Nucleus accumbens (tissue), 56 donors: ENCODE measurements at regions not wholly inside any gene's neighbourhood (a gene's known extent, or its start where the extent isn't known, plus 50 kb on each side); places are given as distances from the start of the nearest gene placed in this dataset.

Experiments
- DNase-seq, 56 donors: peaks; one replicate each; lab custom pipeline; 2025; lab: John Stamatoyannopoulos, UW

DNA sequence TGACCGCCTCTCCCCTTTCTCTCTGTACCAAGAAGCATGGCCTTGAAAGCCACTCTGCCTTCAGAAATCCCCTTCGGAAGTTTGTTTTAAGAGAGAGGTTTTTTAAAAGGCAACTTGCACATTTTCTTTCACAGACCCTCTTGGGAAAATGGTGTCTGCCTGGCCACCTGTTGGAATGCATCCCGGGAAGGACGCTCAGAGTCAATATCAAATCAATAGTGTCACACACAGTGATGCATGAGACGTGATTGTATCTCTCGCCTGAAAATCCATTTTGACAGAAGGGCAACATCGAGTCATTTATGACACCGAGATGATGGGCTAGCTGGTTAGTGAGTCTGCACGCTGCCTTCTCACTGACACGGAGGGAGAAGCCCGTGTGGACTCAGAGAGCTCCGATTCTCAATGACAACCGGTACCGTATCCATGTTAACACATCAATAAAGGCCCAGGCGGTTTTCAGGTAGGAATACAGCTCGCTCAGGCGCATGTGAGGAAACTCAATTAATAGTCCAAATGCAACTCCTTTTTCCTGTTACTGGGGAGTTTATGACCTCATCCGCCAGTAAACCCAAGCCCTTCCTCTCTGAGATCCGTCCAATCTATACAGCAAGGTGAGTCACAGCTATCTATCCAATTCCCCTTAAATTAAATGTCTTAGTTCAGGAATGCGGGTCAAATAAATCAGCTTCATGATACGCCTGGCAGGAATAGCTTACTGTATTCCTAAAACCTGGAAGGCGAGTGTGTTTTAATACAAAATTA, 621.5 kb upstream of the MKI67 start:
- DNase-seq = no peak

DNA sequence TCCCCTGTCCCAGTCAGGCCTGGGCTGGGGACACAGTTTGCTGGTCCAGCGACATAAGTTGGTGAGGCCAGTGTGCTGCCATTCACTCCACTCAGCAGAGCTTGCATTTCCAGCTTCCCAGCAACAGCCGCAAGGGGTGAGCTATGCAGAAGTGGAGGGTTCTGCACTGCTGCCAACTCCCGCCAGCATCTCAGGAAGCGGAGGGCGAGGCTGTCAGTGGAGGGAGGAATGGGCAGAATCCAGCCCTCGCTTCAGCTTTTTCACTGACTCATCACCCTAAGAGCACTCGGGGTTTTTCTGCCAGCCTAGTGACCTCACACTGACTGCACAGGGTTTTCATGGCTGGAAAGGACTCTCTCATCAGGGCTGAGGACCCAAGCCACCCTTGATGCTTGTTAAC, 625.1 kb upstream of the MKI67 start:
- DNase-seq = peak in 4 of 56 donors; percentile 4 to 45 (median 6)

DNA sequence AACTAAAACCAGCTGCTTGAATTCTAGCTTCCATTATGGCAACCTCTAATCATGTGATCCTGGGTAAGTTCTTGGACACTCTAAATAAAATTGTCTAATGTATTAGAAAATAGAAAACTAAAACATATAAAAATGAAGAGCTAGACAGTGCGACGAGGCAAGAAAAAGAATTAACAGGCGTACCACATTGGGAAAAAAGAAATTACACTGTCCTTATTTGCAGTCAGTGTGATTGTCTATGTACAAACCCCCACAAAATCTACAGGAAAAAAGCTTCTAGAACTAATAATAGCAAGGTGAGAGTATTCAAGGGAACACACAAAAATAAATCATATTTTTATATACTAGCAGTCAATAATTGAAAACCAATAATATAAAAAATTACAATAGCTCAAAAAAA, 625.6 kb upstream of the MKI67 start:
- DNase-seq = no peak

DNA sequence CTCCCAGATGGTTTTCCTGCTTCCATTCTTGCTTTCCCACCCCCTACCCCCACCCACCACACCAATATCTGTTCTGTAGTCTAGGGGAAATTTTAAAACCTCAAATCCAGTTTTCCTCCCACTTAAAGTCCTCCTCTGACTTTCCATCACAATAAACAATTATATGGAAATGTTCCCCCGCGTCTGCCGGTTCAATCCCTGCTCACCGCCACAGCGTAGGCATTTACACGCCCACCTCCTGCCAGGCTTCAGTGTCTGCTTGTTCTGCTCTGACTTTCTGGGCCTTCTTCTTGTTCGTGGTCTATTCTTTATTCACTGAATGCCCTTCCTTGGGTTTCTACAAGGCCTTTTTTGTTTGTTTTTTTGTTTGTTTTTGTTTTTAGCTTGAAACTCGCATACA, 633.0 kb upstream of the MKI67 start:
- peak in 25 of 56 donors; percentile 4 to 72 (median 15) for DNase-seq

DNA sequence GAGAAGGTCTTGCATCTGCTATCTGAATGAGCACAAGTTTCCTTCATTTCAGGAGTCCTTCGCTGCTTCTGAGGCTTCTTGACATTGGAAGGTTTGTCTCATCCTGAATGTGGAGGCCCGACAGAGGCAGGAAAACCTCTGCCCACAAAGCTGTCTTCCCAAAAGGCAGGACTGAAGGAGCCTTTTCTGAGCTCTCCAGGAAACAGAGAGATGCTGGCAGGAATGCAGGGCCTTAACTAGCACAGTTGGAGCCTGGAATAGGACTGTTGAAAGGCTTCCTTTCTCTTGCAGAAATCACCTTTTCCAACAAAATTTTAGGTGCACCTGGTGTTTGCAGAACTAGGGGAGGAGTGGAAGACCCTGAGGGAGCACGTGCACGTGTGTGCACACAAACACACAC, 637.4 kb upstream of the MKI67 start:
- peak in 1 of 56 donors; percentile 4 for DNase-seq

DNA sequence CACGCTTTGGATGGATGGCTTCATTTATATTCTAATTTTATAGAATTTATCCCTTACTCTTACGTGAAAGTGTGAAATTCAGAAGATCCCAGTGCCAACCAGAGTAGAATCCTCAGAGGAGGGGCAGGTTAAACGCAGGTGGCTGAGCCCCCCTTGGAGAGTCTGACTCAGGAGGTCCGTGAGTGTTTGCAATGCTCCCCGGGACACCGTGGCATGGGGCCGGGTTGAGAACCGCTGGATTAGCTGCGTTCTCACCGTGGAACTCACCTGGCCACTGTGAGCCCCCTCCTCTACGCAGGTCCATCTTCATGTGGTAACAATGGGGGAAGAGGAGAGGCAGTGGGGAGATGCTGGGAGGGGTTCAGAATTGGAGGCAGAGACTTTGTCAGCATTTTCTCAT, 638.0 kb upstream of the MKI67 start:
- DNase-seq = no peak

DNA sequence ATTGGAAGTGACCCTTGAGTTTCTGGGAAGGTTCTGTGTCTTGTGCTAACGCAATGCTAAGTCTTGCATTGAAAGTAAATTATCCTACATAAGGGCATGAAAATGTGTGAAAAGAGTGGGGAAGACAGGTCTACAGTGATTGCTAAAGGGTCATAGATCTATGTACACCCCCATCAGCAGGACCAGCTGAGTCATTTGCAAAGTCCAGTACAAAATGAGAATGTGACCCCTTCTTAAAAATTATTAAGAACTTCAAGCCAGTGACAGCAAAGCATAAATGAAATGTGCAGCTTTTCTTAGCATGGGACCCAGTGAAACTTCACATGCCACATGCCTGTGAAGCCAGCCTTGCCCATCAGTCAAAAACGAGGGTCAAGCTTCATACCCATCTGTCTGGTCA, 640.7 kb upstream of the MKI67 start:
- DNase-seq = no peak

DNA sequence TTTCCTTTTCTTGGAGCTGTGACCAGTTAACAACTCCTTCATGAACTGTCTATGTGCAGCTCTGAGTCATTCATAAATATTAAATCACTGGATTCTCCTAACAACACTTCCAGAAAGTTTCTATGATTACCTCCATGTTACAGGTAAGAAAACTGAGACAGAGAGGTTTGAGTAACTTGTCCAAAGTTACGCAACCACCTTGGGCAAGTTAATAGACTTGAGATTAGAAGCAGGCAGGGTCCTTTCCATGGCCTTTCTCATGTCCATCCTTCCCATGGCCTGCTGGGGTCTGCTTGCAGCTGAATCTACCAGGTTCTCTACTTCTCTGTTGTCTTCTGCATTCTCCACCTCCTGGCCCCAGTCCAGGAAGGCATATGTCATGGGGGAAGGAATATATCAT, 648.8 kb upstream of the MKI67 start:
- no peak for DNase-seq

DNA sequence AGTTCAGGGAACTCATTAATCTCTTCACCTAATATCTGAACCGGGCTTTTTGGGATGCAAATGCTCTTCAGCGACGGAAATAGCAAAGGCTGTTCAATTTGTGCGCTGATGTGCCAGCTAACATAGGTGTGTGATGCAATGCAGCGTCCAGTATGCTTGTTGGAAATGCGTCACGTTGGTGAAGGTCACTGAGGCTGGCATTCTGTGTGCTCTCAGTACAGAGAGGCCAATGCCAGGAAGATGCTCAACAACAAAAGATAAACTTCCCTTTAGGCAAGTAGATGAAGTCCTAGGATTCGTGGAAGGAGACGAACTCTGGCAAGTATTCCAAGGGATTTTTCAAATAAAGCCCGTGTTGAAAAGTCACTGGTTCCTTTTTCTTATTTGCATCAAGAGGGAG, 649.5 kb upstream of the MKI67 start:
- DNase-seq = no peak

DNA sequence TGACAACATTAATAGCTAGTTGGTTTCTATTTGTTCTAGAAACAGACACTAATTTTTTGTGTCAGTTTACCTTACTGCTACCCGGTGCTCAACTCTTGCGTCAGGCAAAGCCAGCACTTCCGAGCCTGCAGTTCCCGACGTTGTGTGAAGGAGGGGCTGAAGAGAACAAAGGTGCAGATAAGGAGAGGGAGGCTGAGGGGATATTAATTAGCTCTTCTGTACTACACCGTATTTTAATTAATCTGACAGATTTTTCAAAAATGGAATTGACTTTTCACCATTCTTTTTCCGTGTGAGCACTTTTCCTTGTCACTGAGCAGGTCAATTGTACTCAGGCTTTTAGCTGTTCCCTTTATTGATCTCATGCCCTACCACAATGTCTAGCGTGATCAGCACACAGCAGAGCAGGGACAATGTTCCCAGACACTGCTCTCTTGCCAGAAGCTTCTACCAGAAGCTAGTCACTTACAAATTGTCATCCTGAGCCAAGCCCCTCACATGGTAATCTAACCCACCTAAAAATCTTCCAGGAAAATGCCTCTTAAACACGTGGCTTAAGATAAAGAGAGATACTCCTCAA, 650.5 kb upstream of the MKI67 start:
- DNase-seq = no peak

DNA sequence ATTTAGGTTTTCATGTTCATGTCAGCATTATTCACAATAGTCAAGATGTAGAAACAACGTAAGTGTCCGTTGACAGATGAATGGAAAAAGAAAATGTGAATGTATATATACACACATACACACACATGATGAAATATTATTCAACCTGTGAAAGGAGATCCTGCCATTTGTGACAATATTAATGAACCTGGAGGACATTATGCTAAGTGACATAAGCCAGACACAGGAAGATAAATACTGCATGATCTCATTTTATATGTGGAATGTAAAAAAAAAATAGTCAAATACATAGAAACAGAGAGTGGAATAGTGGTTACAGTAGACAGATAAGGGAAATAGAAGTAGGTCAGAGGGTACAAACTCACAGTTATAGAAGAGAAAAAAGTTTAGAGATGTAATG, 651.1 kb upstream of the MKI67 start:
- DNase-seq = no peak

DNA sequence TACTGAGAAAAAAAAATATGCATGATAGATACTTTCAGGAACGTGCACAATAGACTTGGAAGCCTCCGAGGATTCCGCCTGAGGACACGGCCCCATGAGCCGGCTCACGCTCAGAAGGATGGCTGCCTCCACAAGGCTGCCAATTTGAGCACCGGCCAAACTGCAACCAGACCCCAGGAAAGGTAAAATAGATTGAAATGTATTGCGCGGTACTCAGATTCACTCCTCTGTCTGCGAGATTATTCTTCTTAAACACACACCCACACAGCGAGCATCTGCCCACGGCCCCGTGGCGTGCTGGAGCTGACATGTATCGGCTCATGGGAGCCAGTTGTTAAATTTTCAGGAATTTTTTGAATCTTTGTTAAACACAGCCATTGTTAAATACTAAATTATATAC, 653.2 kb upstream of the MKI67 start:
- peak in 10 of 56 donors; percentile 1 to 25 (median 6) for DNase-seq

DNA sequence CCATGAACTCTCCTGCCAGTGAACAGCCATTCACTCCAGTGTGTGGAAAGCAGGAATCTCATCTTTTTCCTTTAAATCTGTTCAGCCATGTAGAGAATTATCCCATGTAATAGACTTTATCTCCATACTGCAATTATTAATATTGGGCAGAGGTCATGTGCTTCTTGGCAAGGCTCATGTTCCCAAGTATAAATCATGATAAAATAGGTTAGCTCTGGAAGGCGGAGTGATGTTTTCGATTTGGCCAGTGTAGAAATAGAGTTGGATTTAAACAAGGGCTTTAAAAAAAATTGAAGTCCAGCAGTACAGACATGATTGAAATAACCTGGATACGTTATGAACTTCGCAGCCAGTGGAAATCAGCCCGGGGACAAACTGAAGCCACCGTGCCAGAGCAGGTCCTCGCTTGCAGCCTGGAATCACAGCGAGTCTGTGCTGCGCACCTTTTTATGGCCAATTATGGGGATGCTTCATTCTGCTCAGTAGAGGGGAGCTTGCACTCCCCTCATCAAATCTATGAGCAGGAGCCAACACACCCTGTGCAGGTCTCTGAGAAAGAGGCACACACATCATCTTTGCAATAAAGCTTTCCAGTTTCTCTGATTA, 654.0 kb upstream of the MKI67 start:
- DNase-seq = no peak

DNA sequence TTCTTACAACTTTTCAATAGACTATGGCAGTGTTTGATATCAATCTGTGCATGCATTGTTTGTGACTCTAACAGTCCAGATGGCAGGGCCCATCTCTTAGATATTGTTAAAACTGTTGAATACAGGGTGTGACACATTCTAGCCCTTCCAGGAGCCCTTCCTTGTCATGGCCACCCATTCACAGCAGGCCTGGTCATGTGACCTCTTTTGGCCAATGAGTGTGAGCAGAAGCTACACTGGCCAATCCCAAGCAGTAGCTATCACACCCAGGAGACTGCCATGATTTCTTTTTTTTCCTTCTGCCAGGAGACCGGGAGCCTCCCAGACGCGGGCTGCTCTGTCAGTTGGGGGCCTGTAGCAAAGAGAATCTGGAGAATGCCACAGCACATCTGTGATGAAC, 655.4 kb upstream of the MKI67 start:
- no peak for DNase-seq

DNA sequence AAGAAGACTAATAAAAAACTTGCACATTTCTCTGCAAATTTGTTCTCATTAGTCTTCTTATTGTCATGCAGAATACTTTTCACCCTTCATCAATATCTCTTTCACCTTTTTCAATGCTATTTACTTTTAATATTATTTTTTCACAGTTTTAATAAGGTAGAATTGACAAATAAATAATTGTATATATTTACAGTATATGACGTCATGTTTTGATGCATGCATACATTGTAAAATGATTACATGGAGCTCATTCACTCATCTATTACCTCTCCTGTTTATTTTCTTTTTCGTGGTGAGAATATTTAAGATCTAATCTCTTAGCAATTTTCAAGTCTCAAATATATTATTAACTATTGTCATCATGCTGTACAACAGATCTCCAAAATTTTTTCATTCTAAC, 658.2 kb upstream of the MKI67 start:
- no peak for DNase-seq

DNA sequence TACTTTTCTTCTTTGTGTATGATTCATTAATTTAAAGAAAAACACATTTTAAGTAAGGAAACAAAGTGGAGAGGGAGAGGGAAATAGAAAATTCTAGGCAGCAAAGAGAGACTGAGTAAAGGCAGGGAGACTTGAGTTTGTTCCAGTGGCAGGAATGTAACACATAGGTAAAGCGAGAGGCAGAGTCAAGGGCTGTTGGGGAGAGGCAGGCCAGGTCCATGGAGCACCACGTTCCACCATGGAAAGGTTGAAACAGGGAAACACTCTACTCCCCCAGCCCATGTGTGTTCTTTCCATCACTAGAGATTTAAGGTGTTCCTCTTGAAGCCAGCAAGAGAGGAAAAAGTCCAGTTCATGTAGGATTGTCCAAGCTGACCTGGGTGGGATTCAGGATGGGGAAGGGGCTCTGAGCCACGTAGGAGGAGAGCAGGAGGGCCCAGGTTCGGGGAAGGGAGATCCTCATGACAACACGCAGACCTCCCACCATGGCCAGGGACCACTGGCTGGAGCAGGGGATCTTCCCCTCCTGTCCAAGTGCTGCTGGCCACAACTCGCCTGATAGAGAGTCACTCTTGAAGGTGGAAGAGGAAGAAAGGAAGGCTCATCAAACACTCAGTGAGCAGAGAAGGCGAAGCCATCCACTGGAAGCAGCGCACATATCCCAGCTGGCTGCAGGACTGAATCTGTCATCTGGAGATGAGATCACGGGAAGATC, 666.4 kb upstream of the MKI67 start:
- no peak for DNase-seq

DNA sequence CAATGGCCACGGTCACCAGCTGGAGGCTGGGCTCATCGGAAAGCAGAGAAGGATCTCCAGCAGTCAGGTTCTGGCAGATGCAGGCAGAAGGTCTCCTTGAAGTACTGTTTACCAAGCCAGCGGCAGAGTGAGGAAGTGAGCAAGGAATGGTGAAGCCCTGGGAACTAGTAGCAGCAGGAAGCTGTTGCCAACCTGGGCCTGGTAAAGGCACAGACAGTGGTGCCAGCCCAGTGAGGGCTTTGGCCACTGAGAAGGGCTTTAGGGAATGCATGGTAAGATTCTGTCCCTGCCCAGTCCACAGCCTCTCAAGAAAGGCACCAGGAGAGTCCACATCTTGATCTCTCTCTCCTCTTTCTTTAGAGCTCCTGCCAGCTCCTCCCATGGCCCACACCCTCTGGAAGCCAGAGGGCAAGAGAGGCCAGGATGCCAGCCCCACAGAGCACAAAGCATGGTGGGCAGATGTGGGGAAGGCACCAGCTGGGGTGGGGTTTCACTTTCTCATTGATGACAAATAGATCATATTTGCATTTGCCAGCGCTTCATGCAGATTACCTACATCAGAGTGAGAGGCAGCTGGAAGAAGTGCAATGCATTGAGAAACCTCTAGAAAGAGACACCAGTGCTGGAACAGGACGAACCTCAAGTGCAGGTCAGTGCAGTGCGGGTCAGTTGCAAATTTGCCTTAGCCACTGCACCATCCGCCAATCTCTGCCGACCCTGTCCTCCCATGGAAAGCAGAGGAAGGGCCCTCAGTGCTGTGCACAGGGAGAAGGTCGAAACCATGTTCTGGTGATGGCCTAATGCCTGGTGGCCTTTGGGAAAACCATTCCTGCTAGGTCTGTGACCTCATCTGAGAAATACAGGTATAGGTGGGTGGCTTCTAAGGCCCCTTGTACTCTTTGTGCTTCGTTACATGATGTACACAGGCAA, 667.8 kb upstream of the MKI67 start:
- DNase-seq = no peak

DNA sequence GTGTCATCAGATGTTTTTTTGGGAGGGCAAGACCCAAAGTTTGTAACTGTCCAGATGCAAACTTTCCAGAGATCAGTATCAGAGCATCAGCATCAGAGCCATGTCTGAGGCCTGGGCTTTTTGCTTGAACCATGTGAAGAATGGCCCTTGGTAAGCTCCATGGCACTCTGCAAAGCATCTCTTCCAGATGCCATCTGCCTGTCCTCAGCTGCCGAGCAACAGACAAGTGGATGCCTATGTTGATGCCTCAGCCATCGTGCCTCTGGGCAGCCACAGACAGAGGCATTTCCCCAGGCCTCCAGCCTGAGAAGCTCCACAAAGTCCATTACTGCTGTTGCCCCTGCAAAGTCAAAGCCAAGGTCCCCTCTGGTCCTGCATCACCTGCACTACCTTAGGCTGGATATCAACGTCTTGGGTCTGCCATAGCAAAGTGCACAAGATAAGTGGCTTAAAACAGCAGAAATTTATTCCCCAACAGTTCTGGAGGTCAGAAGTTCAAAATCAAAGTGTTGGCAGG, 670.2 kb upstream of the MKI67 start:
- DNase-seq = no peak

DNA sequence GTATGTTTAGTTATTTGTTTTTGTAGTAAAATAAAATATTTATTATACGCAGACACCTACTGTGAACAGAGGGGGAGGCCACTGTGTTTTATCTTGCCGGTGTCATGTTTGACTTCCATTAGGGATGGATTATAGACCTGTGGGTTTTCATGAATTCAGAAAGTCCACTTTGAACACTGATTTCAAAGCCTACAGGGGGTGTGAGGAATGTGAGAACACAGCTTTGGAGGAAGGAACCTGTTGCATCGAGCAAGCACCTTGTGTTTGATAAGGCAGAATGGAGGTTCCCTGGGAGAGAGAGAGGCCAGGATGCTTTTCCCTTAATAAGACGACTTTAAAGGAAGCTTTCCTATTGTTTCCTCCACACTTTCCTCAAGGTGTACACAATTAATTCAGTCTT, 665.0 kb upstream of the MGMT start:
- DNase-seq = no peak

DNA sequence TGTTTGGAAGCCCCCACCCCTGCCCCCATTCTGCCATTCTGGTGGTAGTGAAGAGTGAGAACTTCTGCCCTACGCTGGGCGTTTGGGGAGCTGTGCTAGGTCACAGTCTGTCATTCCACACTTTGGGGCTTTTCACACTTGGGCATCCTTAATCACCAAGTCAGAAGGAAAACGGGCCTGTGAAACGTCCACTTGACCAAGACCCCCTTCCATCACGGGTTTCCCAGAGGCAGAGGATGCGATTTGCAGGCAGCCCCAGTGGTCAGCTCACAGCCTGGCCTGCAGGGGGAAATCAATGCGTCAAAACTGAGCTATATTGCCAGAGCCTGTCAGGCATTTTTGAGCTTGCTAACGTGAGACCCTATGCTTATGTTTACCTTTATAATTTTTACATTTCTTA, 663.3 kb upstream of the MGMT start:
- no peak for DNase-seq
